GM19023 (cell line): ENCODE measurements at regions not wholly inside any gene's neighbourhood (a gene's known extent, or its start where the extent isn't known, plus 50 kb on each side); places are given as distances from the start of the nearest gene placed in this dataset.
"Not testable (repeated sequence)": the region's sequence is repeated elsewhere in the genome, so short reads cannot be mapped to it uniquely, and the experiment has no call there.

Source experiments
- ATAC-seq: cut with Tn5 transposase; IDR thresholded peaks from one replicate; pipeline ENCODE4 v1.9.1; 2021; ENCODE audit warnings: mild to moderate bottlenecking, moderate library complexity; ENCODE audit not compliant: unreplicated experiment

GRCh38 chr7:55705728-55706450 lies 133.6 kb upstream of the VOPP1 start:
- ATAC-seq = not testable (repeated sequence)

GRCh38 chr7:55702831-55703230 lies 130.5 kb upstream of the VOPP1 start:
- not testable (repeated sequence) for ATAC-seq

- ATAC-seq = not testable (repeated sequence)
Observed at GRCh38 chr7:55699450-55699842, 127.1 kb upstream of the VOPP1 start.

- peak; percentile 84 for ATAC-seq
Observed at GRCh38 chr7:55698607-55699449, 126.5 kb upstream of the VOPP1 start.

- not testable (repeated sequence) for ATAC-seq
Observed at GRCh38 chr7:55695893-55696701, 123.8 kb upstream of the VOPP1 start.

GRCh38 chr7:55694484-55694883 lies 122.2 kb upstream of the VOPP1 start:
- ATAC-seq = not testable (repeated sequence)

- not testable (repeated sequence) for ATAC-seq
Observed at GRCh38 chr7:55688684-55689681, 116.7 kb upstream of the VOPP1 start.

GRCh38 chr7:55688261-55688660 lies 116.0 kb upstream of the VOPP1 start:
- ATAC-seq = not testable (repeated sequence)

GRCh38 chr7:55687252-55687651 lies 115.0 kb upstream of the VOPP1 start:
- ATAC-seq = not testable (repeated sequence)

GRCh38 chr7:55686771-55687170 lies 114.5 kb upstream of the VOPP1 start:
- ATAC-seq = not testable (repeated sequence)

- not testable (repeated sequence) for ATAC-seq
Observed at GRCh38 chr7:55683501-55683900, 111.2 kb upstream of the VOPP1 start.

GRCh38 chr7:55675589-55675988 lies 103.3 kb upstream of the VOPP1 start:
- not testable (repeated sequence) for ATAC-seq

- not testable (repeated sequence) for ATAC-seq
Observed at GRCh38 chr7:55673525-55673924, 101.2 kb upstream of the VOPP1 start.

- not testable (repeated sequence) for ATAC-seq
Observed at GRCh38 chr7:55672084-55672483, 99.8 kb upstream of the VOPP1 start.

- no peak for ATAC-seq
Observed at GRCh38 chr7:55657654-55658053, 85.4 kb upstream of the VOPP1 start.

GRCh38 chr7:55651057-55651456 lies 78.8 kb upstream of the VOPP1 start:
- ATAC-seq = no peak

- ATAC-seq = no peak
Observed at GRCh38 chr7:55649238-55649637, 76.9 kb upstream of the VOPP1 start.

- ATAC-seq = no peak
Observed at GRCh38 chr7:55644567-55644966, 72.3 kb upstream of the VOPP1 start.

GRCh38 chr7:55642266-55642665 lies 70.0 kb upstream of the VOPP1 start:
- ATAC-seq = no peak

GRCh38 chr7:55641811-55642210 lies 69.5 kb upstream of the VOPP1 start:
- ATAC-seq = peak; percentile 57
